Upper lobe of left lung (tissue), 4 donors: ENCODE measurements at regions not wholly inside any gene's neighbourhood (a gene's known extent, or its start where the extent isn't known, plus 50 kb on each side); places are given as distances from the start of the nearest gene placed in this dataset.

ENCODE experiments used
- CTCF ChIP-seq, 6 experiments: fragments of 450-650 bp in 4 of 6; fragments of 200-600 bp in 2 of 6; sonication (generic) in 2 of 6; IDR thresholded peaks; one replicate each; pipeline ENCODE4 v1.5.1; 2016 to 2019; ENCODE audit warnings: antibody characterized with exemption in 6 of 6
- POLR2A ChIP-seq, 4 donors: fragments of 450-650 bp; IDR thresholded peaks; one replicate each; pipeline ENCODE4 v1.5.1; 2016 to 2017; ENCODE audit warnings: antibody characterized with exemption in 4 of 4, mild to moderate bottlenecking in 2 of 4

- no peak for TF ChIP-seq CTCF (IDR thresholded peaks at IDR 0.05)
- no peak for TF ChIP-seq POLR2A (IDR thresholded peaks at IDR 0.05)
These were observed 84.2 kb downstream of the ARL4C start for GRCh38 chr2:234412726-234413125.
